Ishikawa (cell line): ENCODE measurements at regions not wholly inside any gene's neighbourhood (a gene's known extent, or its start where the extent isn't known, plus 50 kb on each side); places are given as distances from the start of the nearest gene placed in this dataset.

ENCODE experiments used
- CEBPB ChIP-seq: IDR thresholded peaks from 2 replicates; pipeline ENCODE4 v1.6.1; 2012
- CREB1 ChIP-seq: IDR thresholded peaks from 2 replicates; pipeline ENCODE4 v1.6.1; 2012; ENCODE audit warnings: low read depth
- EGR1 ChIP-seq: IDR thresholded peaks from 2 replicates; pipeline ENCODE4 v1.6.1; 2012
- EP300 ChIP-seq: IDR thresholded peaks from 2 replicates; pipeline ENCODE4 v1.6.1; 2012; ENCODE audit warnings: borderline replicate concordance
- FOXM1 ChIP-seq: IDR thresholded peaks from 2 replicates; pipeline ENCODE4 v1.6.1; 2012; ENCODE audit warnings: low read depth, borderline replicate concordance
- NFIC ChIP-seq: IDR thresholded peaks from 2 replicates; pipeline ENCODE4 v1.6.1; 2012
- RAD21 ChIP-seq: IDR thresholded peaks from 2 replicates; pipeline ENCODE4 v1.6.1; 2012; ENCODE audit warnings: low read depth
- TAF1 ChIP-seq: IDR thresholded peaks from 2 replicates; pipeline ENCODE4 v1.6.1; 2012; ENCODE audit warnings: low read depth, mild to moderate bottlenecking
- TCF12 ChIP-seq: IDR thresholded peaks from 2 replicates; pipeline ENCODE4 v1.6.1; 2012; ENCODE audit warnings: low read depth
- TEAD4 ChIP-seq: IDR thresholded peaks from 2 replicates; pipeline ENCODE4 v1.6.1; 2012
- YY1 ChIP-seq: IDR thresholded peaks from 2 replicates; pipeline ENCODE4 v1.6.1; 2012; ENCODE audit warnings: low read depth
- ZBTB7A ChIP-seq: IDR thresholded peaks from 2 replicates; pipeline ENCODE4 v1.6.1; 2012; ENCODE audit warnings: low read depth
- TF ChIP-seq, protein P1 (sequence below): IDR thresholded peaks from 2 replicates; pipeline ENCODE4 v1.6.1; 2012; ENCODE audit warnings: low read depth, mild to moderate bottlenecking
- TF ChIP-seq, protein P2 (sequence below): IDR thresholded peaks from 2 replicates; pipeline ENCODE4 v1.6.1; 2012
- TF ChIP-seq, protein P3 (sequence below): IDR thresholded peaks from 2 replicates; pipeline ENCODE4 v1.6.1; 2012

- TF ChIP-seq, protein P1, sequence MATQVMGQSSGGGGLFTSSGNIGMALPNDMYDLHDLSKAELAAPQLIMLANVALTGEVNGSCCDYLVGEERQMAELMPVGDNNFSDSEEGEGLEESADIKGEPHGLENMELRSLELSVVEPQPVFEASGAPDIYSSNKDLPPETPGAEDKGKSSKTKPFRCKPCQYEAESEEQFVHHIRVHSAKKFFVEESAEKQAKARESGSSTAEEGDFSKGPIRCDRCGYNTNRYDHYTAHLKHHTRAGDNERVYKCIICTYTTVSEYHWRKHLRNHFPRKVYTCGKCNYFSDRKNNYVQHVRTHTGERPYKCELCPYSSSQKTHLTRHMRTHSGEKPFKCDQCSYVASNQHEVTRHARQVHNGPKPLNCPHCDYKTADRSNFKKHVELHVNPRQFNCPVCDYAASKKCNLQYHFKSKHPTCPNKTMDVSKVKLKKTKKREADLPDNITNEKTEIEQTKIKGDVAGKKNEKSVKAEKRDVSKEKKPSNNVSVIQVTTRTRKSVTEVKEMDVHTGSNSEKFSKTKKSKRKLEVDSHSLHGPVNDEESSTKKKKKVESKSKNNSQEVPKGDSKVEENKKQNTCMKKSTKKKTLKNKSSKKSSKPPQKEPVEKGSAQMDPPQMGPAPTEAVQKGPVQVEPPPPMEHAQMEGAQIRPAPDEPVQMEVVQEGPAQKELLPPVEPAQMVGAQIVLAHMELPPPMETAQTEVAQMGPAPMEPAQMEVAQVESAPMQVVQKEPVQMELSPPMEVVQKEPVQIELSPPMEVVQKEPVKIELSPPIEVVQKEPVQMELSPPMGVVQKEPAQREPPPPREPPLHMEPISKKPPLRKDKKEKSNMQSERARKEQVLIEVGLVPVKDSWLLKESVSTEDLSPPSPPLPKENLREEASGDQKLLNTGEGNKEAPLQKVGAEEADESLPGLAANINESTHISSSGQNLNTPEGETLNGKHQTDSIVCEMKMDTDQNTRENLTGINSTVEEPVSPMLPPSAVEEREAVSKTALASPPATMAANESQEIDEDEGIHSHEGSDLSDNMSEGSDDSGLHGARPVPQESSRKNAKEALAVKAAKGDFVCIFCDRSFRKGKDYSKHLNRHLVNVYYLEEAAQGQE, result no peak
- TF ChIP-seq CEBPB (no peak), CREB1 (no peak), EP300 (no peak), NFIC (no peak), TEAD4 (no peak), FOXM1 (no peak), EGR1 (no peak), YY1 (no peak), RAD21 (no peak), ZBTB7A (no peak), TCF12 (no peak), TAF1 (no peak)
- TF ChIP-seq, protein P2, sequence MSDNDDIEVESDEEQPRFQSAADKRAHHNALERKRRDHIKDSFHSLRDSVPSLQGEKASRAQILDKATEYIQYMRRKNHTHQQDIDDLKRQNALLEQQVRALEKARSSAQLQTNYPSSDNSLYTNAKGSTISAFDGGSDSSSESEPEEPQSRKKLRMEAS, result no peak
- TF ChIP-seq, protein P3, sequence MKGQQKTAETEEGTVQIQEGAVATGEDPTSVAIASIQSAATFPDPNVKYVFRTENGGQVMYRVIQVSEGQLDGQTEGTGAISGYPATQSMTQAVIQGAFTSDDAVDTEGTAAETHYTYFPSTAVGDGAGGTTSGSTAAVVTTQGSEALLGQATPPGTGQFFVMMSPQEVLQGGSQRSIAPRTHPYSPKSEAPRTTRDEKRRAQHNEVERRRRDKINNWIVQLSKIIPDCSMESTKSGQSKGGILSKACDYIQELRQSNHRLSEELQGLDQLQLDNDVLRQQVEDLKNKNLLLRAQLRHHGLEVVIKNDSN, result no peak
Observed at GRCh38 chr13:33340631-33341030, 55.1 kb upstream of the STARD13 start.

DNA sequence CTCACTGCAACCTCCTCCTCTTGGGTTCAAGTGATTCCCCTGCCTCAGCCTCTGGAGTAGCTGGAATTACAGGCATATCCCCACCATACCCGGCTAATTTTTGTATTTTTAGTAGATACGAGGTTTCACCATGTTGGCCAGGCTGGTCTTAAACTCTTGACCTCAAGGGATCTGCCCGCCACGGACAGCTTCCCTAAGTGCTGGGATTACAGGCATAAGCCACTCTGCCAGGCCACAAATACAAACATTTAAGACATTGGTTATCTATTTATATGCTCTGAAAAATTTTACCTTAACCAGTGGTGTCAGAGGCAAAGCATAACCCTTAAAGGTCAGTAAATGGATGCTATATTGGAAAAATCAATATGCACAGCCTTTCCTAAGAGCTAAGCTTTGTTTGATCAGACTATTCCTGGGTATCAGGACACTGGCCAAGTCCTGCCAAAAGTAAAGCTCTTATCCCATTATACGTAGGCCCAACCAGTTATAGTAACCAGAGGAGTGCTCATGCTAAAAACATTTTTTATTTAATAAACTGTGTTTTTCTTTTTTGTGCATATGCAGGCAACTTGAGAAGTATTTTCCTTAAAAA, 56.4 kb upstream of the STARD13 start:
- TF ChIP-seq TCF12, result no peak
- TF ChIP-seq, protein P2, result no peak

GRCh38 chr13:33345842-33346241, 60.3 kb upstream of the STARD13 start:
- TF ChIP-seq YY1 (0 out of 2 replicates have a peak, but pooled peaks have one; percentile 45), CEBPB (no peak), TEAD4 (no peak)
- TF ChIP-seq, protein P2, result peak; percentile 74

- TF ChIP-seq TAF1, result no peak
- TF ChIP-seq TCF12, result no peak
- no peak for TF ChIP-seq TEAD4
- TF ChIP-seq NFIC, result no peak
- no peak for TF ChIP-seq CEBPB
- TF ChIP-seq, protein P3, result no peak
- TF ChIP-seq YY1, result no peak
- TF ChIP-seq EP300, result no peak
Observed at GRCh38 chr13:33347861-33348260, 62.3 kb upstream of the STARD13 start.

DNA sequence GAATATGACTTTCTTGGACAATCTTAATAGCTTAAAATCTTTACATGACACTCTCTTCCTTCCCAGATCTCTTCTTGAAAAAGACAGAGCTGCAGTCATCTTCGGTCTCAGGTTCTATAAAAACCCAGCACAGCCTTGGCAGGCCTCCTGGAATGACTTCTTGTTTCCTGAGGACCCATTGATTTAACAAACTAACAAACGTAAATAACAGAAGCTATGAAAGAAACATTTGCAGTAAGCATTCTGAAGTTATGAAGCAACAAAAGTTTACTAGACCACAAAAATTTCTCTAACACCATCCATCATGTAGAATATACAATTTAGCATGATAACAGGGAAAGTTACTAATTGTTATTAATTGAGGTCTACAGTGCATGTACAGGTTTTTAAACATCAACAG, 62.8 kb upstream of the STARD13 start:
- TF ChIP-seq RAD21, result no peak
- TF ChIP-seq, protein P1, result no peak
- no peak for TF ChIP-seq ZBTB7A
- TF ChIP-seq CEBPB, result no peak
- no peak for TF ChIP-seq NFIC

DNA sequence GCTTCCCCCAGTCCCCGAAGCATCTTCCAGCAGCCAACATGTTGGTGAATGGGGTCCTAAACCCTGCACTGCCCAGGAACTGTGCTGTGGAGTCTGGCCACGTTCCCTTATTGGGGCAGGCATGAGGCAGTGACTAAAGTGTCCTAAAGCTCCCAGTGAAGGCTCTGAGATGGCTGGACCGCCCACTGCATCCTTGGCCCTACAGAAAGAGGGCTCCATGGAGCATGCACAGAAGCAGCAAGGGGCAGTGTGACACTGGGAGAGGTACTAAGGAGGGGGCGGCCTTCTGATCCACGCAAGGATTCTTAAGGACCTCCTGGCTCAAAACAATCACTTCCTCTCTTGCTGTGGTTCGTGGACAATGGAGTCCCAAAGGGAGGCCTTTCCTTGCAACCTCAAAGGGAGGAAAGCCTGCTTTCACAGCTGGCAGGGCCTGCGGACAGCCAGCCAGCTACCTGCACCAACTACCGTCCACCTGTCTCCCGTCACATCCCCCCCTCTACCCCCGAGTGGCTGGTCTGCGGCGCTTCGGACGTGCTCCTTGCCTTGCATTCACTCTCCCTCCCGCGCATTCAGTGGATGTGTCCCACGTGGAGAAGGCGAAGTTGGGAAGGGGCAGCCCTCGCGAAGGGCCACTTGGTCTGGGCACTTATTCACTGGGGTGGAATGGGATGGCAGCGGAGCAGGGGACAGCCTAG, 63.9 kb upstream of the STARD13 start:
- TF ChIP-seq YY1, result no peak
- no peak for TF ChIP-seq FOXM1
- no peak for TF ChIP-seq CEBPB
- peak; percentile 3; the same call in 1 of the 2 replicates for TF ChIP-seq RAD21
- no peak for TF ChIP-seq NFIC
- no peak for TF ChIP-seq EP300
- TF ChIP-seq, protein P1, result 0 out of 2 replicates have a peak, but pooled peaks have one; percentile 14
- TF ChIP-seq, protein P3, result no peak
- TF ChIP-seq, protein P2, result peak; percentile 70; the same call in 1 of the 2 replicates
- TF ChIP-seq TAF1, result no peak
- no peak for TF ChIP-seq TCF12
- no peak for TF ChIP-seq EGR1
- no peak for TF ChIP-seq ZBTB7A
